OCI-LY3 (cell line): ENCODE measurements at regions not wholly inside any gene's neighbourhood (a gene's known extent, or its start where the extent isn't known, plus 50 kb on each side); places are given as distances from the start of the nearest gene placed in this dataset.

ENCODE experiments used
- CTCF ChIP-seq: fragments of 200-600, 300-600 bp; sonication (generic); IDR thresholded peaks from 2 replicates; pipeline ENCODE4 v1.5.1; 2014; ENCODE audit warnings: antibody characterized with exemption, low read length, low read depth
- EZH2phosphoT487 ChIP-seq: fragments of 200-600 bp; shearing (Covaris generic); IDR thresholded peaks from 2 replicates; pipeline ENCODE4 v1.6.1; 2018; ENCODE audit warnings: antibody characterized with exemption, mixed run types, low read depth

GRCh38 chr11:130583801-130584211 is 135.4 kb downstream of the ADAMTS15 start:
- TF ChIP-seq CTCF (no peak), EZH2phosphoT487 (no peak)
